IPS-11a (cell line): ENCODE measurements at regions not wholly inside any gene's neighbourhood (a gene's known extent, or its start where the extent isn't known, plus 50 kb on each side); places are given as distances from the start of the nearest gene placed in this dataset.
A peak's percentile ranks its signal among the peaks of the same experiment; 100 is the strongest.
"Not testable (repeated sequence)": the region's sequence is repeated elsewhere in the genome, so short reads cannot be mapped to it uniquely, and the experiment has no call there.

Source experiments
- H3K4me3 ChIP-seq: one replicate; pipeline ENCODE4 v1.5.1; 2013; ENCODE audit warnings: low read depth, low read length, control low read depth

DNA sequence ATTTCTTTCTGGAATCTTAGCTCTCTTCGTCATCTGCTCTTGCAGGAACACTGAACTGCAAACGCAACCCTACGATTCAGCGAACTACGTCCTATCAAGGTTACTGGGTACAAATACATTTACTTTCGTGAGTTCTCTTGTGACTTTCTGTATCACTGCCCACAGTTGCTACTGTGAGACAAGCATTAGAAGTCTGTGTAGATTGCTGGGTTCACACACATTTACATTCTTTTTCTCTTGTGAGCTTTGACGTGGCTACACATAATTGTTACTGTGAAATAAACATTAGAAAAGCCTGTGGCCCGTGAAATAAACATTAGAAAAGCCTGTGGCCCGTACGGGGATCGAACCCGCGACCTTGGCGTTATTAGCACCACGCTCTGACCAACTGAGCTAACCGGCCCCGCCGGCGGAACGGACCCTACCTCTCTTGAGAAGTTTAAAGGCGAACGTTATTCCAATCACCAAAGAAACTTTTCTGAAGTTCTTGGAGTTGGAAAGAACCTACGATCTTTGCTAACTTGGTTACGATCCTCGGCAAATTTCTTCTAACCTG is 61.2 kb upstream of the ZNF322 start:
- H3K4me3 ChIP-seq, result not testable (repeated sequence)

DNA sequence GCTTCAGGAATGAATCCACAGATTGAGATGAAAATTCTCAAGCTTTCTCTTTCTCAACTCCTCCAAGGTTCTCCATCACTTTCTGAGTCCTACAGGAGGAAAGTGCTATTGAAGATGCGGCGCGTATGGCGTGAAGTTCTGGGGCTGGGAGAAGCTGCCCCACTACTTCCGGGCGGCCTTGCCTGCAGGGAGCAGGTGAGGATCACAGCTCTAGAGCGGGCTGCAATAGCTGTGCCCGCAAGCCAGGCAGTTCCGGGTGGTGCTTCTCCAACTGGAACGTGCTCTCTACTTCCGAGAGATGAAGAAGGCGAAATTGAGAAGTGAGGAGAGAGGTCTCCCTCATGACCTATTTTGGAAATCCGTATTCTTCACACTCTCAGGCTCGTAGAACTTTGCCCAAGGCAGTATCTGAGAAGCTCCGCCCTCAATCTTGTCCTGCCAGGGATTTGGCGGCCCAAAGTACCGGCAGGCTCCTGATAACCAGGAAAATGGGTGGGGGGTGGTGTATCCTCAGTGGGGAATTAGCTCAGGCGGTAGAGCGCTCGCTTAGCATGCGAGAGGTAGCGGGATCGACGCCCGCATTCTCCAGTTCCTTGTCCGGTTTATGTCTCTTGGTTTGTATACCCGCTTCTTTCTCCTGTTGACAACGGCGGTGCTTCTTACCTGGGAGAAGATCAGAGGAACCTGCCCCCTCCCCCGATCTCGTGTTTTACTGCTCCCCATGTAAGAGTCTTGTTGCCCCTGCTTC is 70.6 kb upstream of the ZNF322 start:
- H3K4me3 ChIP-seq, result not testable (repeated sequence)

DNA sequence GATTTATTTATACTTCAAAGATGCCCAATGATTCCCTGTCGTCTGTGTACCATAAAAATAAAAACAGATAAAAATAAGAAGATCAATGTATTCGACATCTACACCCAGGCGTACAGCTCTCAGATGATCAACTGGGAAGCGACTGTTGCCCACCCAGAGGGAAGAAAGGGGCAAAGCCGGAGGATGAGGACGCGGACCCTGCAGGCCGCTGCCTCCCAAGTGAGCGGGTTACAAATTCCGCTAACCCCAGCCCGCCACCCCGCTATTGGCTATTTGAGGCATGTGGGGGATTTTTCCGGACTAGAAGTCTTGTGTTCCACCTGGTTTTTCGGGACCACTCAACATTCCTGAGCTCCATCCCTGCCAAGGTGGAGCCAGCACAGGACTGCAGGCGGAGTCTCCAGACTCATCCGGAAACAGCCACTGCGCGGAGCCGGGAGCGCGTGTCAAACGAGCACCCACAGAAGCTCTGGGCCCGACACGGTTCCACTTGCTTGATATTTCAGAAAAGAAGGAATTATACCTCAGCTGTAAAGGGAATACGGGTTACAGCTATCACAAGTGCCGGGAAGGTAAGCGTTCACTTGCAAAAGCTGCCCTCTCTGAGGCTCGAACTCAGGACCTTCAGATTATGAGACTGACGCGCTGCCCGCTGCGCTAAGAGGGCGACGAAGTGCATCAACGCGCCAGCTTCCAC is 75.4 kb upstream of the ZNF322 start:
- not testable (repeated sequence) for H3K4me3 ChIP-seq

DNA sequence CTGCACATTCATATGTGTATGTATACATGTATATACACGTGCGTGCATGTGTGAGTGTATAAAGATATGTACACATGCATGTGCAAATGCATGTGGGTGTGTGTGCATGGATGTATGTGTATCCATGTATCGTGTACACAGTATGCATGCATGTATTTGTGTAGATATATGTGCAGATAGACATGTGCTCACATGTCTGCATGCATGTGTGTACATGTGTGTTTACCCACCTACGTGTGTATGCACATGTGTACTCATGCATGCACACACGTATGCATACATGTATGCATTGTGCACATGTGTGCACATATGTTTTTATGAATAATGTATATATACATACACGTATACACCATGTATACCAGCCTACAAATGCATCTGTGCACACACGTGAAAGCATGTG is 80.3 kb upstream of the ZNF322 start:
- no peak overlapping the region for H3K4me3 ChIP-seq

DNA sequence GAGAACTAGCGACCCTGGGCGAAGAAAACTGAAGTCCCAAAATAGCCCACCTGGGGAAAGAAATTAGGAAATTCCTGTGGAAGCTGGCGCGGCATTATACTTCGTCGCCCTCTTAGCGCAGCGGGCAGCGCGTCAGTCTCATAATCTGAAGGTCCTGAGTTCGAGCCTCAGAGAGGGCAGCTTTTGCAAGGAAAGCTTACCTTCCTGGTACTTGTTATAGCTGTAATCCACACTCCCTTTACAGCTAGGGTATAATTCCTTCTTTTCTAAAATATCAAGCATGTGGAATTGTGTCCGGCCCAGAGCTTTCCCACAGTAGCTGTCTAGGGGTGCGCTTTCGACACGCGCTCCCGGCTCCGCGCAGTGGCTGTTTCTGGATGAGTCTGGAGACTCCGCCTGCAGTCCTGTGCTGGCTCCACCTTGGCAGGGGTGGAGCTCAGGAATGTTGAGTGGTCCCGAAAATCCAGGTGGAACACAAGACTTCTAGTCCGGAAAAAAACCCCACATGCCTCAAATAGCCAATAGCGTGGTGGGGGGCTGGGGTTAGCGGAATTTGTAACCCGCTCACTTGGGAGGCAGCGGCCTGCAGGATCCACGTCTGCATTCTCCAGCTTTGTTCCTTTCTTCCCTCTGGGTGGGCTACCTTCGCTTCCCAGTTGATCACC is 83.7 kb upstream of the ZNF322 start:
- peak overlapping the region; percentile 69 for H3K4me3 ChIP-seq

DNA sequence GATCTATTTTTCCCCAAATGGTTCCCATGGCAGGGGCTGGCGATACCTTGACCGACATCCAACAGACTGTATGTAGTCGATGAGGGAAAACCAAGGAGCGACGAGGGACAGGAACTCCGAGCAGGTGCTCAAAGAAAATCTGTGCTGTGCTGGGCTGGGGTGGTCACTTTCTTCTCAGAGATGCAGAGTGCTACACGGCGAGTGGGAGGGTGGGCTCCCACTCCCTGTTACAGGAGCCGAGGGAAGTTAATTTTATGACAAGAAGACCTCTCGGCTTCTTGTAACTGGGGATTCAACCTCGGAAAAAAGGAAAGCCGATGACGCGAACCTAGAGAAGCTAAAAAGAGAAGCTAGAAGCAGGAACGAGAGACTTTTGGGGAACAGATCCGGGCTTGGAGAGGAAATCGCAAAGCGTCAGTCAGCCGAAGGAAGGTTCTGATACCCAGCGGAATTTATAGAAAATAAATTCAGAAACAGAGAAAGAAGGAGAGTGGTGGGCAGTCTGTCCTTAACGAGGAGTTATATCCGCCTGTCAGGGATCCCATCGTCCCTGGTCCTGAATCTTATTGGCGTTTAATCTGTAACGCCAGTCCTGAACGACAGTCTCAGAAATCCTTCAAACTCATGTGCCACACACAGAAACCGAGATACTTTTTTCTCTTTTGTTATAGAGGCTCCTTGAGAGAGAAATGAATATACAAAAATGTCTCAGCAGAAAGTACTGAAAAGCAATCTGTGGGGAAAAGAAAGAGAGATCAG is 84.6 kb upstream of the ZNF322 start:
- H3K4me3 ChIP-seq, result peak overlapping the region; percentile 69

DNA sequence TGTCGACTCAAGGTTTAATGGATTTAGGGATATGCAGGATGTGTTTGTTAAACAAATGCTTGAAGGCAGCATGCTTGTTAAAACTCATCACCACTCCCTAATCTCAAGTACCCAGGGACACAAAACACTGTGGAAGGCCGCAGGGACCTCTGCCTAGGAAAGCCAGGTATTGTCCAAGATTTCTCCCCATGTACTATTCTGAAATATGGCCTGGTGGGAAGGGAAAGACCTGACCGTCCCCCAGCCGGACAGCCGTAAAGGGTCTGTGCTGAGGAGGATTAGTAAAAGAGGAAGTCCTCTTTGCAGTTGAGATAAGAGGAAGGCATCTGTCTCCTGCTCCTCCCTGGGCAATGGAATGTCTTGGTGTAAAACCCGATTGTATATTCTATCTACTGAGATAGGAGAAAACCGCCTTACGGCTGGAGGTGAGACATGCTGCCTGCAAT is 85.3 kb upstream of the ZNF322 start:
- not testable (repeated sequence) for H3K4me3 ChIP-seq

DNA sequence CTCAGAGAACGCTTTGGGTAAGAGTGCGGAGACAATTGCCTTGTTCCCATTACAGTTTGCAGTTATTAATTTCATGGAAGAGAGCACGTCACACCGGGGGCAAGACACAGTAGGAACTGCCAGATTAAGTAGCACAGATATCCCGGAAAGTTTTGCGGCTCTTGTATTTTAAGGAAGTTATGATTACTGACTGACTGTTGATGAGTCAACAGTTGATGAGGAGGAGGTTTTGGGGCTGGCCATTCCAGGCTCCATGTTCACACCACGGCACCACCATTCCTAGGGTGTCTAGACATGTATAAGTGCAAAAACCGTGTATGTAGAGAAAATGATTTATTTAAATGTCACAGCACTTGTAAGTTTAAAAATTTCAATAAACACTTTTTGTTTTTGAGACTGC is 86.4 kb upstream of the ZNF322 start:
- not testable (repeated sequence) for H3K4me3 ChIP-seq

DNA sequence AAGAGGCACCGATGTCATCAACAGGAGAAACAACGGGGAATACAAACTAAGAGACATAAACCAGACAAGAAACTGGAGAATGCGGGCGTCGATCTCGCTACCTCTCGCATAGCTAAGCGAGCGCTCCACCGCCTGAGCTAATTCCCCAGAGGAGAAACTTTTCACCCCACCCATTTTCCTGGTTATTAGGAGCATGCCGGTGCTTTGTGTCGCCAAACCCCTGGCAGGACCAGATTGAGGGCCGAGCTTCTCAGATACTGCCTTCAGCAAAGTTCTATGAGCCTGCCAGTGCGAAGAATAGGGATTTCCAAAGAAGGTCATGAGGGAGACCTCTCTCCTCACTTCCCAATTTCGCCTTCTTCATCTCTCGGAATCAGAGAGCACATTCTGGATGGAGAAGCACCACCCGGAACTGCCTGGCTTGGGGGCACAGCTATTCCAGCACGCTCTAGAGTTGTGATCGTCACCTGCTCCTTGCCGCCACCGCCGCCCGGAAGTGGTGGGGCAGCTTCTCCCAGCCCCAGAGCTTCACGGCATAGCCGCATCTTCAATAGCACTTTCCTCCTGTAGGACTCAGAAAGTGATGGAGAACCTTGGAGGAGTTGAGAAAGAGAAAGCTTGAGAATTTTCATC is 89.7 kb upstream of the ZNF322 start:
- H3K4me3 ChIP-seq, result not testable (repeated sequence)

DNA sequence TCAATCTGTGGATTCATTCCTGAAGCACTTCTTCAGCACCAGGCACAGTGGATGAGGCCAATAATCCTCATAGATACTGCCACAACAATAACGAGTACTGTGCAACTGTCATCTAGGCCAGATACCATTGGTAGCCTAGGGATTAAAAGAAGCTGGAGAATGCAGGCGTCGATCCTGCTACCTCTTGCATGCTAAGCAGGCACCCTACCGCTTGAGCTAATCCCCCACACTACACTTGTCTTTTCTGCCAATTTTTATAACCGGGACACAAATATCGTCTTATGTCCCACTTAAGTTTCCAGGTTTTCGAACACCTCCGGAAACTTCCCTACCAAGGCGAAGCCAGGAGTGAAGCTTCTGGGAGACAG is 90.2 kb upstream of the ZNF322 start:
- H3K4me3 ChIP-seq, result not testable (repeated sequence)

DNA sequence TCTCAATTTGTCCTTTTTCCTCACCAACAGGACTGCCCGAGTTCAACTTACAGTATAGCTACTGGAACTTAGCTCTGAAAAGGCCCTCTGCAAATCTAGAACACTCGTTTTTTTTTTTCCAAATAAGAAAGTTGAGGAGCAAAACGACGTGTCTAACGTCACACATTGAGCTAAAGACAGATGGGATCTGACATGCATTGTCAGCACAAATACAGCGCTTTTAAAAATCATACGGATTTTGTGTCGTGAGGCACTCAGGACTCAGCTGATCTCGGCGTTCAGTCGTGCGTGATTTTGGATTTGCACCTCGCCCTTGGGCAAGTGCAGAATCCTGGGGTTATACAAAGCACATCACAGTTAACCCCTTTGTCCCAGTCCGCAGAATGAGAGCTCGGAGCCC is 94.7 kb upstream of the ZNF322 start:
- no peak overlapping the region for H3K4me3 ChIP-seq

DNA sequence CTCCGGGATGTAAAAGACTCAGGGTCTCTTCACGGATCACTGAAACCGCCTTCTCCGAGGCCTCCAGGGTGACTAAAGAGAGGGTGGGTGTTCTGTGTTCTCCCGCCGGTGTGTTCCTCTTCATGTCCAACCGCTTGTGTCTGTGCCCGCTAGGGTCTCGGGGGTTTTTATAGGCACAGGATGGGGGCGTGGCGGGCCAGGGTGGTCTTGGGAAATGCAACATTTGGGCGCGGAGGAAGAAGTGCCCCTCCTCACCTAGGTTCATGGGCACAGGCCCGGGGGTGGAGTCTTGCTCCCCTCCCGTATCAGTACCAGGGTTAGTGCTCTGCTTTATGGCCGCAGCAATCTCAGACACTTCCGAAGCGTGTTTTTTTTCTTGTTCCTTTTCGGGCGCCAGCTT is 95.3 kb upstream of the ZNF322 start:
- not testable (repeated sequence) for H3K4me3 ChIP-seq

DNA sequence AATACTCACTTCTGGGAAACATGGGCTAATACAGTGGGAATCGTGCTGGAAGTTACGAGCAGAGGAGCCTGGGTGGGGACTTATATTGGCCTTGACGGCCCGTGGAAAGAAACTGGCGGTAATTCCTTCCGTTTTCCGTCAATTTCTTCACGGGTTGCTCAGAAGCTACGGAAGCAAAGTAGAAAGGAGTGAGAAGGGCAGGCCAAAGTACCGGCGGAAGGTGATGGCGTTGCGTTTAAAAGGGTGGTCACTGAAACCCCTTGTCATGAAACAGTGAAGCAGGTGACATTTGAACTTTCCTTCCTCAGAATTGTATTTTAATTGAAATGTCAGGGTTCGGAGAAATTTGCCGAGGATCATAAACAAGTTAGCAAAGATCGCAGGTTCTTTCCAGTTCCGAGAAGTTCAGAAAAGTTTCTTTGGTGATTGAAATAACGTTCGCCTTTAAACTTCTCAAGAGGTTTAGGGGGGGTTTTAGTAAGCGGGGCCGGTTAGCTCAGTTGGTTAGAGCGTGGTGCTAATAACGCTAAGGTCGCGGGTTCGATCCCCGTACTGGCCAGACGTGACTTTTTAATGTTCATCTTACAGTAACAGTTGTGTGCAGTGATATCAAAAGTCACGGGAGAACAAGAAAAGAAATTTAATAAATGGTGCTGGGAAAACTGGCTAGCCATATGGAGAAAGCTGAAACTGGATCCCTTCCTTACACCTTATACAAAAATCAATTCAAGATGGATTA is 96.7 kb upstream of the ZNF322 start:
- not testable (repeated sequence) for H3K4me3 ChIP-seq

DNA sequence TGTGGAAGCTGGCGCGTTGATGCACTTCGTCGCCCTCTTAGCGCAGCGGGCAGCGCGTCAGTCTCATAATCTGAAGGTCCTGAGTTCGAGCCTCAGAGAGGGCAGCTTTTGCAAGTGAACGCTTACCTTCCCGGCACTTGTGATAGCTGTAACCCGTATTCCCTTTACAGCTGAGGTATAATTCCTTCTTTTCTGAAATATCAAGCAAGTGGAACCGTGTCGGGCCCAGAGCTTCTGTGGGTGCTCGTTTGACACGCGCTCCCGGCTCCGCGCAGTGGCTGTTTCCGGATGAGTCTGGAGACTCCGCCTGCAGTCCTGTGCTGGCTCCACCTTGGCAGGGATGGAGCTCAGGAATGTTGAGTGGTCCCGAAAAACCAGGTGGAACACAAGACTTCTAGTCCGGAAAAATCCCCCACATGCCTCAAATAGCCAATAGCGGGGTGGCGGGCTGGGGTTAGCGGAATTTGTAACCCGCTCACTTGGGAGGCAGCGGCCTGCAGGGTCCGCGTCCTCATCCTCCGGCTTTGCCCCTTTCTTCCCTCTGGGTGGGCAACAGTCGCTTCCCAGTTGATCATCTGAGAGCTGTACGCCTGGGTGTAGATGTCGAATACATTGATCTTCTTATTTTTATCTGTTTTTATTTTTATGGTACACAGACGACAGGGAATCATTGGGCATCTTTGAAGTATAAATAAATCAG is 106.8 kb upstream of the ZNF322 start:
- not testable (repeated sequence) for H3K4me3 ChIP-seq

DNA sequence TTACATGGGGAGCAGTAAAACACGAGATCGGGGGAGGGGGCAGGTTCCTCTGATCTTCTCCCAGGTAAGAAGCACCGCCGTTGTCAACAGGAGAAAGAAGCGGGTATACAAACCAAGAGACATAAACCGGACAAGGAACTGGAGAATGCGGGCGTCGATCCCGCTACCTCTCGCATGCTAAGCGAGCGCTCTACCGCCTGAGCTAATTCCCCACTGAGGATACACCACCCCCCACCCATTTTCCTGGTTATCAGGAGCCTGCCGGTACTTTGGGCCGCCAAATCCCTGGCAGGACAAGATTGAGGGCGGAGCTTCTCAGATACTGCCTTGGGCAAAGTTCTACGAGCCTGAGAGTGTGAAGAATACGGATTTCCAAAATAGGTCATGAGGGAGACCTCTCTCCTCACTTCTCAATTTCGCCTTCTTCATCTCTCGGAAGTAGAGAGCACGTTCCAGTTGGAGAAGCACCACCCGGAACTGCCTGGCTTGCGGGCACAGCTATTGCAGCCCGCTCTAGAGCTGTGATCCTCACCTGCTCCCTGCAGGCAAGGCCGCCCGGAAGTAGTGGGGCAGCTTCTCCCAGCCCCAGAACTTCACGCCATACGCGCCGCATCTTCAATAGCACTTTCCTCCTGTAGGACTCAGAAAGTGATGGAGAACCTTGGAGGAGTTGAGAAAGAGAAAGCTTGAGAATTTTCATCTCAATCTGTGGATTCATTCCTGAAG is 111.6 kb upstream of the ZNF322 start:
- H3K4me3 ChIP-seq, result not testable (repeated sequence)

DNA sequence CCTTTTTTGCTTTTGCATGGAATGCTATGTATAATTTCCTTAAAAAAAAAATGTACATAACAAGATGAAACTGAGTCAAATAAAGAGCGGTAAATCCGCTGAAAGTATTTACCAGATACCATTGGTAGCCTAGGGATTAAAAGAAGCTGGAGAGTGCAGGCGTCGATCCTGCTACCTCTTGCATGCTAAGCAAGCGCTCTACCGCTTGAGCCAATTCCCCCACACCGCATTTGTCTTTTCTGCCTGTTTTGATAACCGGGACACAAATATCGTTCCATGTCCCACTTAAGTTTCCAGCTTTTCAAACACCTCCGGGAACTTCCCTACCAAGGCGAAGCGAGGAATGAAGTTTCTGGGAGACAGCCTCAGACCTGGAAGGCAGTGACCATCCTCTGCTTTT is 113.9 kb upstream of the ZNF322 start:
- H3K4me3 ChIP-seq, result not testable (repeated sequence)

DNA sequence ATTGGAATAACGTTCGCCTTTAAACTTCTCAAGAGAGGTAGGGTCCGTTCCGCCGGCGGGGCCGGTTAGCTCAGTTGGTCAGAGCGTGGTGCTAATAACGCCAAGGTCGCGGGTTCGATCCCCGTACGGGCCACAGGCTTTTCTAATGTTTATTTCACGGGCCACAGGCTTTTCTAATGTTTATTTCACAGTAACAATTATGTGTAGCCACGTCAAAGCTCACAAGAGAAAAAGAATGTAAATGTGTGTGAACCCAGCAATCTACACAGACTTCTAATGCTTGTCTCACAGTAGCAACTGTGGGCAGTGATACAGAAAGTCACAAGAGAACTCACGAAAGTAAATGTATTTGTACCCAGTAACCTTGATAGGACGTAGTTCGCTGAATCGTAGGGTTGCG is 121.0 kb upstream of the ZNF322 start:
- H3K4me3 ChIP-seq, result not testable (repeated sequence)

DNA sequence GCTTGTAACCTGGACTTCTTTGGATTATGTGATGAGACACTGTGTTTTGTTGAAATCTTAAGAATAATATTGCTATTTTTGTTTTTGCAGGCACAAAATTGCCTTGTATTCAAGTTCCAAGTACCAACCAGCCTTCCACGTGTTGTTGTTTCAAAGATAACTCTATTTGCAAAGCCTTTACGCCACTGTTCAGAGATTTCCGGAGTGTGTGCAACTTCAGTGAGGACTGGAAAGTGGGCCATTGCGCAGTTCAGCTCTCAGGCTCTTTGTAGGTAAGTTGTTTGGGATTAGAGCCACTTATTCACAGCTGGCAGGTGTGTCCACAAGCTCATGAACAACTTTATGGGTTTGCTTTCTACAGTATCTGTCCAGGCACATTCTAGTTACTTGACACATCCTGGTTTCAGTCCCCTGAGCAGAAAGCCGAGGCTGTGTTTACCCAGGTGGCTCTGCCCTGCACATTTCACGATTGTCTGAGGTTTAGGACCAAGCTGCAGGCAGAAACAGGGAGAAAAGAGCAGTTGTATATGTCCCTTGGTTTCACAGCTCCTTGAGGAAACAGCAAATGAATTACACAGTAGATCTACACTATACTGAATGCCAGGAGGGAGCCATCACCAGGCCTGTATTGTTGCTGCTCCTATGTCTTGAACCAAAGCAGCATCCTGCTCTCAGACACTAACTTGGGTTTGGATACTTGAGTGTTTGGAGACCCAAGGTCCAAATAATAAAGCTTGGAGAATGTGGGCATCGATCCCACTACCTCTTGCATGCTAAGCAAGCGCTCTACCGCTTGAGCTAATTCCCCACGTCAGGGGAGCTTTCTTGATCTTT is 136.1 kb upstream of the ZNF322 start:
- H3K4me3 ChIP-seq, result not testable (repeated sequence)
